SK-N-SH (cell line): ENCODE measurements at regions not wholly inside any gene's neighbourhood (a gene's known extent, or its start where the extent isn't known, plus 50 kb on each side); places are given as distances from the start of the nearest gene placed in this dataset.

Source experiments
- CTCF ChIA-PET: fragments of 300-600, 350-600 bp; formaldehyde crosslinking; extraction: SDS; loops from one replicate; lab custom pipeline; 2021; lab: Yijun Ruan, JAX
- POLR2A ChIA-PET: fragments of 350-600 bp; sonication (Branson Sonifier 250); formaldehyde crosslinking; extraction: SDS; loops from one replicate; lab custom pipeline; 2020; ENCODE audit warnings: antibody characterized with exemption, inconsistent platforms; lab: Yijun Ruan, JAX
- DNase-seq: peaks from one replicate; pipeline ENCODE4 v3.0.0; 2012
- H2AFZ ChIP-seq: fragments of 200-600 bp; sonication (generic); 2 replicates; pipeline ENCODE4 v1.8.1; 2016; ENCODE audit warnings: antibody characterized with exemption, mild to moderate bottlenecking, low read depth
- H3F3A ChIP-seq: fragments of 200-600 bp; sonication (generic); replicated peaks from 2 replicates; pipeline ENCODE3; 2016; ENCODE audit warnings: antibody characterized with exemption, mild to moderate bottlenecking; ENCODE audit not compliant: insufficient read depth
- H3K27ac ChIP-seq, 2 experiments: fragments of 200-500 bp in 1 of 2; fragments of 200-600 bp in 1 of 2; sonication (Bioruptor generic) in 1 of 2; sonication (generic), shearing (Covaris generic) in 1 of 2; 2 replicates each; pipeline versions ENCODE4 v1.5.1 to v1.6.1; 2014 to 2016; ENCODE audit warnings: low read depth in 2 of 2, inconsistent platforms in 1 of 2, low read length in 1 of 2, mild to moderate bottlenecking in 1 of 2, mixed read lengths in 1 of 2
- H3K27me3 ChIP-seq: fragments of 200-600 bp; sonication (generic), shearing (Covaris generic); 2 replicates; pipeline ENCODE4 v1.6.1; 2016; ENCODE audit warnings: mixed run types; ENCODE audit not compliant: insufficient read depth
- H3K36me3 ChIP-seq, 2 experiments: fragments of 200-500 bp in 1 of 2; fragments of 200-600 bp in 1 of 2; sonication (Bioruptor generic) in 1 of 2; sonication (generic) in 1 of 2; replicated peaks in 1 of 2; 2 replicates each; pipeline versions ENCODE3 to v1.5.1; 2014 to 2016; ENCODE audit warnings: low read length in 1 of 2, mild to moderate bottlenecking in 1 of 2; ENCODE audit not compliant: insufficient read depth in 2 of 2, control insufficient read depth in 1 of 2
- H3K4me1 ChIP-seq, 2 experiments: fragments of 200-500 bp in 1 of 2; fragments of 200-600 bp in 1 of 2; sonication (Bioruptor generic) in 1 of 2; sonication (generic), shearing (Covaris generic) in 1 of 2; 2 replicates each; pipeline versions ENCODE4 v1.5.1 to v1.6.1; 2014 to 2016; ENCODE audit warnings: low read depth in 1 of 2, low read length in 1 of 2, mixed run types in 1 of 2; ENCODE audit not compliant: insufficient read depth in 2 of 2, control insufficient read depth in 1 of 2
- H3K4me2 ChIP-seq: fragments of 200-600 bp; sonication (generic), shearing (Covaris generic); 2 replicates; pipeline ENCODE4 v1.6.1; 2017; ENCODE audit warnings: mixed run types
- H3K4me3 ChIP-seq, 2 experiments: fragments of 200-500 bp in 1 of 2; fragments of 200-600 bp in 1 of 2; sonication (Bioruptor generic) in 1 of 2; sonication (generic), shearing (Covaris generic) in 1 of 2; 2 replicates each; pipeline versions ENCODE4 v1.5.1 to v1.8.1; 2014 to 2016; ENCODE audit warnings: low read depth in 2 of 2, inconsistent platforms in 1 of 2, low read length in 1 of 2, mild to moderate bottlenecking in 1 of 2, mixed read lengths in 1 of 2, moderate library complexity in 1 of 2
- H3K79me2 ChIP-seq: fragments of 200-600 bp; sonication (generic); 2 replicates; pipeline ENCODE4 v1.8.1; 2017; ENCODE audit warnings: mild to moderate bottlenecking; ENCODE audit not compliant: insufficient read depth
- H3K9ac ChIP-seq: fragments of 200-600 bp; sonication (generic); 2 replicates; pipeline ENCODE4 v1.6.1; 2017; ENCODE audit warnings: mixed run types
- H3K9me2 ChIP-seq: fragments of 200-600 bp; sonication (generic); 2 replicates; pipeline ENCODE4 v1.6.1; 2017; ENCODE audit warnings: mixed run types
- H3K9me3 ChIP-seq: fragments of 200-600 bp; sonication (generic); 2 replicates; pipeline ENCODE4 v1.6.1; 2017; ENCODE audit warnings: mixed run types, mild to moderate bottlenecking, moderate library complexity
- H4K20me1 ChIP-seq: fragments of 200-600 bp; sonication (generic); 2 replicates; pipeline ENCODE4 v1.6.1; 2017; ENCODE audit warnings: mild to moderate bottlenecking, mixed run types; ENCODE audit not compliant: insufficient read depth
- ELF1 ChIP-seq: IDR thresholded peaks from 2 replicates; pipeline ENCODE4 v1.4.0; 2012
- EP300 ChIP-seq, 2 experiments: IDR thresholded peaks; 2 replicates each; pipeline versions ENCODE4 v1.4.0 to v1.6.1; 2012; ENCODE audit warnings: borderline replicate concordance in 1 of 2, low read depth in 1 of 2, low read length in 1 of 2
- GABPA ChIP-seq: IDR thresholded peaks from 2 replicates; pipeline ENCODE4 v1.4.0; 2012; ENCODE audit warnings: low read depth, mild to moderate bottlenecking
- NRF1 ChIP-seq: IDR thresholded peaks from 2 replicates; pipeline ENCODE4 v1.6.1; 2012; ENCODE audit warnings: low read depth, mild to moderate bottlenecking, low read length
- RAD21 ChIP-seq: IDR thresholded peaks from 2 replicates; pipeline ENCODE4 v1.6.1; 2012; ENCODE audit warnings: mild to moderate bottlenecking, low read length
- RFX5 ChIP-seq: IDR thresholded peaks from 2 replicates; pipeline ENCODE4 v1.6.1; 2012; ENCODE audit warnings: mild to moderate bottlenecking, improper control_type of control experiment, low read length
- RXRA ChIP-seq: IDR thresholded peaks from 2 replicates; pipeline ENCODE4 v1.4.0; 2012; ENCODE audit warnings: low read depth, mild to moderate bottlenecking, borderline replicate concordance
- TAF1 ChIP-seq: IDR thresholded peaks from 2 replicates; pipeline ENCODE4 v1.6.1; 2012; ENCODE audit warnings: low read depth, mild to moderate bottlenecking, low read length, moderate library complexity, borderline replicate concordance
- TEAD4 ChIP-seq: IDR thresholded peaks from 2 replicates; pipeline ENCODE4 v1.4.0; 2012; ENCODE audit warnings: mild to moderate bottlenecking, borderline replicate concordance; ENCODE audit not compliant: insufficient read depth
- YY1 ChIP-seq: IDR thresholded peaks from 2 replicates; pipeline ENCODE4 v1.4.0; 2012; ENCODE audit warnings: low read depth, mild to moderate bottlenecking
- WGBS: methylation state at CpG from one replicate; pipeline ENCODE4 v1.1.6; 2017; ENCODE audit warnings: low lambda C conversion rate; 5-methylcytosine and 5-hydroxymethylcytosine counted together
- TF ChIP-seq, protein P1 (sequence below): IDR thresholded peaks from 2 replicates; pipeline ENCODE4 v1.6.1; 2012; ENCODE audit warnings: mild to moderate bottlenecking, low read depth, low read length, moderate library complexity
- TF ChIP-seq, protein P2 (sequence below): fragments of 150-350 bp; IDR thresholded peaks from 2 replicates; pipeline ENCODE4 v1.6.1; 2016; ENCODE audit warnings: mild to moderate bottlenecking, low read depth, low read length
- TF ChIP-seq, protein P3 (sequence below): fragments of 200-600 bp; sonication (generic); IDR thresholded peaks from 2 replicates; pipeline ENCODE4 v1.6.1; 2017; ENCODE audit warnings: antibody characterized with exemption, mild to moderate bottlenecking, moderate library complexity
- TF ChIP-seq, protein P4 (sequence below): IDR thresholded peaks from 2 replicates; pipeline ENCODE4; 2012
- TF ChIP-seq, protein P5 (sequence below): fragments of 150-350 bp; IDR thresholded peaks from 2 replicates; pipeline ENCODE4 v1.6.1; 2017; ENCODE audit warnings: antibody characterized with exemption, low read length, low read depth, borderline replicate concordance

DNA sequence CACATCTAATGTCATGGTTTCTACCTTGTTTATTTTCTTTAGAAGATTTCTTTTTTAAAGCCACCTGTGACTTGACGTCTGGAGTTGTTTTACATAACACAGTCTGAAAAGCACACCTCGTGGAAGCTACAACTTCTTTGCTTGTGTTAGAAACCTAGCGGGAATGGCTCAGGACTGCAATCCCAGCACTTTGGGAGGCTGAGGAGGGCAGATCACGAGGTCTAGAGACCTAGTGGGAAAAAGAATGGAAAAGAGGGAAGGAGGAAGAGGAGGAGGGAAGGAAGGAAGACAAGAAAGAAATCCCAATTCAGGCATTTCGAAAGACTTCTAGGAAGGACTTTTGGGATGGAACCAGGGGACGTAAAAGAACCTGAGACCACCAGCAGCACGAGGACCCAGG, 146.3 kb upstream of the CELF2 start:
- H3K9me3 ChIP-seq = no peaks in the 10 kb centered on the region
- no peaks in the 10 kb centered on the region for H4K20me1 ChIP-seq
- H3K9me2 ChIP-seq = no peaks in the 10 kb centered on the region
- H3K4me2 ChIP-seq = no peak overlapping the region
- no peak for DNase-seq
- H2AFZ ChIP-seq = no peak overlapping the region
- H3F3A ChIP-seq = no peaks in the 10 kb centered on the region
- H3K4me1 ChIP-seq = no peaks in the 10 kb centered on the region
- no peak overlapping the region for H3K27ac ChIP-seq
- no peaks in the 10 kb centered on the region for H3K36me3 ChIP-seq
- POLR2A ChIA-PET = no interaction called here
- TF ChIP-seq RXRA = no peak
- TF ChIP-seq NRF1 = no peak
- no peak for TF ChIP-seq ELF1
- TF ChIP-seq TAF1 = no peak
- TF ChIP-seq TEAD4 = no peak
- no peak for TF ChIP-seq EP300 (IDR thresholded peaks at IDR 0.05; ENCODE audit: borderline replicate concordance in 1 of 2, low read depth in 1 of 2, low read length in 1 of 2)
- TF ChIP-seq, protein P1, sequence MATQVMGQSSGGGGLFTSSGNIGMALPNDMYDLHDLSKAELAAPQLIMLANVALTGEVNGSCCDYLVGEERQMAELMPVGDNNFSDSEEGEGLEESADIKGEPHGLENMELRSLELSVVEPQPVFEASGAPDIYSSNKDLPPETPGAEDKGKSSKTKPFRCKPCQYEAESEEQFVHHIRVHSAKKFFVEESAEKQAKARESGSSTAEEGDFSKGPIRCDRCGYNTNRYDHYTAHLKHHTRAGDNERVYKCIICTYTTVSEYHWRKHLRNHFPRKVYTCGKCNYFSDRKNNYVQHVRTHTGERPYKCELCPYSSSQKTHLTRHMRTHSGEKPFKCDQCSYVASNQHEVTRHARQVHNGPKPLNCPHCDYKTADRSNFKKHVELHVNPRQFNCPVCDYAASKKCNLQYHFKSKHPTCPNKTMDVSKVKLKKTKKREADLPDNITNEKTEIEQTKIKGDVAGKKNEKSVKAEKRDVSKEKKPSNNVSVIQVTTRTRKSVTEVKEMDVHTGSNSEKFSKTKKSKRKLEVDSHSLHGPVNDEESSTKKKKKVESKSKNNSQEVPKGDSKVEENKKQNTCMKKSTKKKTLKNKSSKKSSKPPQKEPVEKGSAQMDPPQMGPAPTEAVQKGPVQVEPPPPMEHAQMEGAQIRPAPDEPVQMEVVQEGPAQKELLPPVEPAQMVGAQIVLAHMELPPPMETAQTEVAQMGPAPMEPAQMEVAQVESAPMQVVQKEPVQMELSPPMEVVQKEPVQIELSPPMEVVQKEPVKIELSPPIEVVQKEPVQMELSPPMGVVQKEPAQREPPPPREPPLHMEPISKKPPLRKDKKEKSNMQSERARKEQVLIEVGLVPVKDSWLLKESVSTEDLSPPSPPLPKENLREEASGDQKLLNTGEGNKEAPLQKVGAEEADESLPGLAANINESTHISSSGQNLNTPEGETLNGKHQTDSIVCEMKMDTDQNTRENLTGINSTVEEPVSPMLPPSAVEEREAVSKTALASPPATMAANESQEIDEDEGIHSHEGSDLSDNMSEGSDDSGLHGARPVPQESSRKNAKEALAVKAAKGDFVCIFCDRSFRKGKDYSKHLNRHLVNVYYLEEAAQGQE = no peak
- TF ChIP-seq RAD21 = no peak
- TF ChIP-seq GABPA = no peak
- TF ChIP-seq, protein P2, sequence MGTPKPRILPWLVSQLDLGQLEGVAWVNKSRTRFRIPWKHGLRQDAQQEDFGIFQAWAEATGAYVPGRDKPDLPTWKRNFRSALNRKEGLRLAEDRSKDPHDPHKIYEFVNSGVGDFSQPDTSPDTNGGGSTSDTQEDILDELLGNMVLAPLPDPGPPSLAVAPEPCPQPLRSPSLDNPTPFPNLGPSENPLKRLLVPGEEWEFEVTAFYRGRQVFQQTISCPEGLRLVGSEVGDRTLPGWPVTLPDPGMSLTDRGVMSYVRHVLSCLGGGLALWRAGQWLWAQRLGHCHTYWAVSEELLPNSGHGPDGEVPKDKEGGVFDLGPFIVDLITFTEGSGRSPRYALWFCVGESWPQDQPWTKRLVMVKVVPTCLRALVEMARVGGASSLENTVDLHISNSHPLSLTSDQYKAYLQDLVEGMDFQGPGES = no peak
- TF ChIP-seq, protein P3, sequence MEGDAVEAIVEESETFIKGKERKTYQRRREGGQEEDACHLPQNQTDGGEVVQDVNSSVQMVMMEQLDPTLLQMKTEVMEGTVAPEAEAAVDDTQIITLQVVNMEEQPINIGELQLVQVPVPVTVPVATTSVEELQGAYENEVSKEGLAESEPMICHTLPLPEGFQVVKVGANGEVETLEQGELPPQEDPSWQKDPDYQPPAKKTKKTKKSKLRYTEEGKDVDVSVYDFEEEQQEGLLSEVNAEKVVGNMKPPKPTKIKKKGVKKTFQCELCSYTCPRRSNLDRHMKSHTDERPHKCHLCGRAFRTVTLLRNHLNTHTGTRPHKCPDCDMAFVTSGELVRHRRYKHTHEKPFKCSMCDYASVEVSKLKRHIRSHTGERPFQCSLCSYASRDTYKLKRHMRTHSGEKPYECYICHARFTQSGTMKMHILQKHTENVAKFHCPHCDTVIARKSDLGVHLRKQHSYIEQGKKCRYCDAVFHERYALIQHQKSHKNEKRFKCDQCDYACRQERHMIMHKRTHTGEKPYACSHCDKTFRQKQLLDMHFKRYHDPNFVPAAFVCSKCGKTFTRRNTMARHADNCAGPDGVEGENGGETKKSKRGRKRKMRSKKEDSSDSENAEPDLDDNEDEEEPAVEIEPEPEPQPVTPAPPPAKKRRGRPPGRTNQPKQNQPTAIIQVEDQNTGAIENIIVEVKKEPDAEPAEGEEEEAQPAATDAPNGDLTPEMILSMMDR = no peak
- no peak for TF ChIP-seq YY1
- TF ChIP-seq, protein P4, sequence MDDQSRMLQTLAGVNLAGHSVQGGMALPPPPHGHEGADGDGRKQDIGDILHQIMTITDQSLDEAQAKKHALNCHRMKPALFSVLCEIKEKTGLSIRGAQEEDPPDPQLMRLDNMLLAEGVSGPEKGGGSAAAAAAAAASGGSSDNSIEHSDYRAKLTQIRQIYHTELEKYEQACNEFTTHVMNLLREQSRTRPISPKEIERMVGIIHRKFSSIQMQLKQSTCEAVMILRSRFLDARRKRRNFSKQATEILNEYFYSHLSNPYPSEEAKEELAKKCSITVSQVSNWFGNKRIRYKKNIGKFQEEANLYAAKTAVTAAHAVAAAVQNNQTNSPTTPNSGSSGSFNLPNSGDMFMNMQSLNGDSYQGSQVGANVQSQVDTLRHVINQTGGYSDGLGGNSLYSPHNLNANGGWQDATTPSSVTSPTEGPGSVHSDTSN = no peak
- TF ChIP-seq, protein P5, sequence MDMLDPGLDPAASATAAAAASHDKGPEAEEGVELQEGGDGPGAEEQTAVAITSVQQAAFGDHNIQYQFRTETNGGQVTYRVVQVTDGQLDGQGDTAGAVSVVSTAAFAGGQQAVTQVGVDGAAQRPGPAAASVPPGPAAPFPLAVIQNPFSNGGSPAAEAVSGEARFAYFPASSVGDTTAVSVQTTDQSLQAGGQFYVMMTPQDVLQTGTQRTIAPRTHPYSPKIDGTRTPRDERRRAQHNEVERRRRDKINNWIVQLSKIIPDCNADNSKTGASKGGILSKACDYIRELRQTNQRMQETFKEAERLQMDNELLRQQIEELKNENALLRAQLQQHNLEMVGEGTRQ = no peak
- no peak for TF ChIP-seq RFX5
- no peak overlapping the region for H3K4me3 ChIP-seq
- CTCF ChIA-PET = no interaction called here
- H3K27me3 ChIP-seq = no peaks in the 10 kb centered on the region
- no peaks in the 10 kb centered on the region for H3K79me2 ChIP-seq
- H3K9ac ChIP-seq = no peak overlapping the region
- WGBS = 32% methylated on average over 7 of the region's 7 CpGs
